ENCODE measurements at regions not wholly inside any gene's neighbourhood (a gene's known extent, or its start where the extent isn't known, plus 50 kb on each side); places are given as distances from the start of the nearest gene placed in this dataset.
"Not testable (repeated sequence)": the region's sequence is repeated elsewhere in the genome, so short reads cannot be mapped to it uniquely, and the experiment has no call there.

DNA sequence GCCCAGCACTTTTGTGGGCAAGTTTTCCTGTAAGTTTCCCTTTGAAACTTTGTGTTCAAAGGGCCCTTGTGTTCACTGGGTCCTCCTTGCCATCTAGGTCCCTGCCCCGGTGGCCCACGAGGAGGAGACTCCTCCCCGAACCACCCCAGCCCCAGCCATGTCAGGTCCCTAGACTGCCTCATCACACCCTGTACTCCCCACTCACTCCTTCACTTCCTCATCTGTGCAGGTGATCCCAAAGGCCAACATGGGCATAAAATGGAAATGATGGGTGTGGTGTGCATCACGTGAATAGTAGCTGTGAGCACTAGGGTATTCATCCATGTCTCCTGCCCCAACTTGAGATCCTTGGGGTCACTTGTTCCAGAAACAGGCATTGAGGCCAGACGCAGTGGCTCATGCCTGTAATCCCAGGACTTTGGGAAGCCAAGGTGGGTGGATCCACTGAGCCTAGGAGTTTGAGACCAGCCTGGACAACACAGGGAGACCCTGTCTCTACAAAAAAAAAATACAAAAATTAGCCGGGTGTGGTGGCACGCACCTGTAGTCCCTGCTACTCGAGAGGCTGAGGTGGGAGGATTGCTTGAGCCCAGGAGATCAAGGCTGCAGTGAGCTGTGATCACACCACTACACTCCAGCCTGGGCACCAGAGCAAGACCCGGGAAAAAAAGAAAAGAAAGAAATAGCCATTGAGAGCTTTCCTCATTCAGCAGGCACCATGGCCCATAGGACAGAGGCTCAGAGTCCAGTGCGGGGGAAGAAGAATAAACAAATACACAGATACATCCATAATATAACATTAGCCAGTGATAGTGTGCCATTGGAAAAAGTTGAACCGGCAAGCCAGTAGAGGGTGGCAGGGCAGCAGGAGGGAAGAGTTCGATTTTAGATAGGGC lies 74.5 kb downstream of the KATNIP start:
- H3K27ac ChIP-seq (ENCODE audit: low read depth, low read length), result no peak overlapping the region
- H3K4me3 ChIP-seq (ENCODE audit: low read length in 3 of 3), result no peak overlapping the region
- no peaks in the 10 kb centered on the region for H3K4me1 ChIP-seq (ENCODE audit: control insufficient read depth in 3 of 3, insufficient read depth in 3 of 3, low read length in 3 of 3)
- no peaks in the 10 kb centered on the region for H3K27me3 ChIP-seq (ENCODE audit: control insufficient read depth in 3 of 3, insufficient read depth in 3 of 3, low read length in 3 of 3)
- H3K9me3 ChIP-seq (ENCODE audit: control insufficient read depth in 3 of 3, low read length in 3 of 3), result no peaks in the 10 kb centered on the region
- peaks cover 0 to 1% (median 0%) of the 10 kb centered on the region in 3 donors for H3K36me3 ChIP-seq (ENCODE audit: control insufficient read depth in 3 of 3, insufficient read depth in 3 of 3, low read length in 3 of 3)
- H3K9ac ChIP-seq (ENCODE audit: low read depth in 1 of 3, low read length in 3 of 3), result no peak overlapping the region

DNA sequence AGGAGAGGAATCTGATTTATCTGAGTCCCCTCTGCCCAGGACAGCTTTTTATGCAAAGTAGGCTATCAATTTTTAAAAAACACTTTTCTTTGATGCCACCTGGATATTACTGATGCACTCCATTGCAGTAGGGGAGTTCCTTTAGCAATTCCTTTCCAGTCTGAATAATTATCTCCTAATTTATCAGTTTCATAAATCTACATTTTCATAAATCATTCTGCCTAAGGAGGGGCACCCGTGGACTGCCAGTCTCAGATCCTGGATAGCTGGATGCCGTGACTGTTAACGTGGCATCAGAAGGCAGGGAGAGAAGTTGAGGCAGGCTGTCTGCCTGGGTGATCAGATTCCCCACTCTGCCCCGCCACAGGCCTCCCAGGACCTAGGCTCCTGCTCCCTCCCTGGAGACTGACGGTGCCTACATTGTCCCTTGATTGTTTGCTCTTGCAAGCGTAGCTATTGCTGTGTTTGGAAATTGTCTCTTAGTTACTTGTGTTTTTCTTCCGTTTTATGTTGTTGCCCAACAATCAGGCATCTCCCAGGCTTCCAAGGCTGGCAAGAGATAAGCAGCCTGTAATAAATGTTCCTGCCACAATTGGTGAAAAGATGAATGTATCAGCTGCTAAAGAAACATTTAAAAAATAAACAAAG lies 75.2 kb downstream of the KATNIP start:
- H3K4me1 ChIP-seq (ENCODE audit: control insufficient read depth in 3 of 3, insufficient read depth in 3 of 3, low read length in 3 of 3), result no peaks in the 10 kb centered on the region
- H3K9me3 ChIP-seq (ENCODE audit: control insufficient read depth in 3 of 3, low read length in 3 of 3), result no peaks in the 10 kb centered on the region
- no peaks in the 10 kb centered on the region for H3K27me3 ChIP-seq (ENCODE audit: control insufficient read depth in 3 of 3, insufficient read depth in 3 of 3, low read length in 3 of 3)
- H3K36me3 ChIP-seq (ENCODE audit: control insufficient read depth in 3 of 3, insufficient read depth in 3 of 3, low read length in 3 of 3), result peaks cover 0 to under 1% (median 0%) of the 10 kb centered on the region in 3 donors
- no peak overlapping the region for H3K4me3 ChIP-seq (ENCODE audit: low read length in 3 of 3)
- H3K27ac ChIP-seq (ENCODE audit: low read depth, low read length), result no peak overlapping the region
- H3K9ac ChIP-seq (ENCODE audit: low read depth in 1 of 3, low read length in 3 of 3), result no peak overlapping the region

DNA sequence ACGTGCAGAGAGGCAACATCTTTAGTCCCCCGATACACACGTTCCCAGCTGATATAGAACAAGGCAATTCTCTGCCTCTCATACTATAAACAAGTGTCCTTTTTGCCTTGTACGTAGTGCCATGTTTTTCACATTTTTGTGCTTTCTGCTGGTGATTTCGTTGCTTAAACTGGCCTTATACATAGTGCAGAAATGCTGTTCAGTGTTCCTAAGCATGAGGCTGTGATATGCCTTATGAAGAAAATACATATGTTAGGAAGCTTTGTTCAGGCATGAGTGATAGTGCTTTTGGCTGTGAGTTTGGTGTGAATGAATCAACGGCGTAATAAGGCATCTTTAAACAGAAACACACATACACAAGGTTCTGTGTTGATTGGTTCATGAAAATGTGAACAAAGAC lies 77.2 kb downstream of the KATNIP start:
- H3K36me3 ChIP-seq (ENCODE audit: control insufficient read depth in 3 of 3, insufficient read depth in 3 of 3, low read length in 3 of 3), result peaks cover 3 to 12% (median 5%) of the 10 kb centered on the region in 3 donors
- H3K4me1 ChIP-seq (ENCODE audit: control insufficient read depth in 3 of 3, insufficient read depth in 3 of 3, low read length in 3 of 3), result no peaks in the 10 kb centered on the region
- no peak overlapping the region for H3K9ac ChIP-seq (ENCODE audit: low read depth in 1 of 3, low read length in 3 of 3)
- no peak overlapping the region for H3K27ac ChIP-seq (ENCODE audit: low read depth, low read length)
- no peaks in the 10 kb centered on the region for H3K27me3 ChIP-seq (ENCODE audit: control insufficient read depth in 3 of 3, insufficient read depth in 3 of 3, low read length in 3 of 3)
- H3K9me3 ChIP-seq (ENCODE audit: control insufficient read depth in 3 of 3, low read length in 3 of 3), result no peaks in the 10 kb centered on the region
- H3K4me3 ChIP-seq (ENCODE audit: low read length in 3 of 3), result no peak overlapping the region

DNA sequence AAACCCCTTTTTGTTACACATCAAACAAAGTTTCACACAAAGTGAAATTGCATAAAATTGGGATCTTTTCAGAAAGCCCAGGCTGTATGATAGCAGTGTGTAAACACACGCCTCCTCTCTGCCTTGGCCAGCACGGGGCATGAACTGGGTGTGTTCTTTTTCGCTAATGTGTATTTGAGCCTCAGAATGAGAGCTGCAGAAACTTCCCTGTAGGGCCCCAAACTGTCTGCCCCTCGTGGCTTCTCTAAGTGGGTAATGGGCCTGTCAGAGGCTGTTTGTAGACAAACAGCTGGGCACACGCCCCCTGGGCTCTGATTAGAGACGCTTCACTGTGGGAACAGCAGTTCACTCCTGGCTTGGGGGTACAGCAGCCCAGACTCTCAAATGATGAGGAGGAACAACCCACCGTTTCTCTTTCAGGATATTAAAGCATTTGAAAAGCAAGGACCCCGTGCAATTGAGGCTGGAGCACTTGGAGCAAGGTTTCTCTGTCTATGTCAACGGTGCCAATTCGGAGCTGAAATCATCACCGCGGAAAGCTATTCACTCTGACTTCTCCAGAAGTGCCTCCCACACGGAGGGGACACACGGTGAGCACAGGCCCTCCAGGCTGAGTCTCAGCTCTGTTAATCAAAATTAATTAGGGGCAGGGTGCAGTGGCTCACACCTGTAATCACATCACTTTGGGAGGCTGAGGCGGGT lies 78.4 kb downstream of the KATNIP start:
- Histone ChIP-seq H3K36me3 (ENCODE audit: control insufficient read depth in 3 of 3, insufficient read depth in 3 of 3, low read length in 3 of 3) (peaks cover 3 to 12% (median 5%) of the 10 kb centered on the region in 3 donors), H3K9me3 (ENCODE audit: control insufficient read depth in 3 of 3, low read length in 3 of 3) (no peaks in the 10 kb centered on the region), H3K27me3 (ENCODE audit: control insufficient read depth in 3 of 3, insufficient read depth in 3 of 3, low read length in 3 of 3) (no peaks in the 10 kb centered on the region), H3K4me3 (ENCODE audit: low read length in 3 of 3) (no peak overlapping the region), H3K4me1 (ENCODE audit: control insufficient read depth in 3 of 3, insufficient read depth in 3 of 3, low read length in 3 of 3) (no peaks in the 10 kb centered on the region), H3K9ac (ENCODE audit: low read depth in 1 of 3, low read length in 3 of 3) (no peak overlapping the region), H3K27ac (ENCODE audit: low read depth, low read length) (no peak overlapping the region)

DNA sequence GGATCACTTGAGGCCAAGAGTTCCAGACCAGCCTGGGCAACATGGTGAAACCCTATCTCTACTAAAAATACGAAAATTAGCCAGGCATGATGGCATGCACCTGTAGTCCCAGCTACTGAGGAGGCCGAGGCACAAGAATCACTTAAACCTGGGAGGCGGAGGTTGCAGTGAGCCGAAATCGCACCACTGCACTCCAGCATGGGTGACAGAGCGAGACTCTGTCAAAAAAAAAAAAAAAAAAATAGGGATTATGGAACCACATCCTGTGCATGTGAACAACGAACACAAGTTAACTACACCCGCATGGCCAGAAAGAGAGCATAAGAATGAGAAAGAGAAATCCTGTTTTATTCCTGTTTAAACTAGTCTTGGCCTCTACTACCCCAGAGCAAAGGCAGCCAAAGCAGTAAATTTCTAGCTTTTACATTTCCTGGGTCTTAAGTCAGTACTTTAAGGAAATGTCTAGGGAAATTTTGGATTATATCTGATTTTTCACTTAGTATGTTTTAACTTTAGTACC lies 79.1 kb downstream of the KATNIP start:
- H3K4me3 ChIP-seq (ENCODE audit: low read length in 3 of 3); H3K9me3 ChIP-seq (ENCODE audit: control insufficient read depth in 3 of 3, low read length in 3 of 3); H3K27ac ChIP-seq (ENCODE audit: low read depth, low read length); H3K4me1 ChIP-seq (ENCODE audit: control insufficient read depth in 3 of 3, insufficient read depth in 3 of 3, low read length in 3 of 3); H3K9ac ChIP-seq (ENCODE audit: low read depth in 1 of 3, low read length in 3 of 3); H3K27me3 ChIP-seq (ENCODE audit: control insufficient read depth in 3 of 3, insufficient read depth in 3 of 3, low read length in 3 of 3): not testable (repeated sequence)
- H3K36me3 ChIP-seq (ENCODE audit: control insufficient read depth in 3 of 3, insufficient read depth in 3 of 3, low read length in 3 of 3), result peaks cover 3 to 12% (median 5%) of the 10 kb centered on the region in 3 donors

DNA sequence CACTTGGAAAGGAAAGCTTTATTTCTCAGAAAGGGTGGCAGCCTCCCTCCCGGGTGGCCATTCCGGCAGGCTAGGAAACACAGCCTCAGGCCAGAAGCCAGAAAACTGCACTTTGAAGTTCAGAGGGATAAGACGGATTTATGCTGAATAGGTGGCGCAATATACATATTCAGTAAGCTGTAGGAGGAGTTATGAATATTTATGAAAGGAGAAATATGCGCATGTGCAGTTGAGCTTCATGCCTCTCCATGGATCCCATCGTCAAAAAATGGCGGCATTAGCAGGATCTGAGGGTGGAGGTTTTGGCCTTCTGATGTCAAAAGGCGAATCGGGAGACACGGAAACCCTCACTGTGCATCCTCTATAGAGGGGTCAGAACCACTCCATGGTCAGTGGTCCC lies 82.3 kb downstream of the KATNIP start:
- H3K36me3 ChIP-seq (ENCODE audit: control insufficient read depth in 3 of 3, insufficient read depth in 3 of 3, low read length in 3 of 3), result peaks cover 3 to 12% (median 5%) of the 10 kb centered on the region in 3 donors
- H3K27me3 ChIP-seq (ENCODE audit: control insufficient read depth in 3 of 3, insufficient read depth in 3 of 3, low read length in 3 of 3), result no peaks in the 10 kb centered on the region
- no peak overlapping the region for H3K4me3 ChIP-seq (ENCODE audit: low read length in 3 of 3)
- no peaks in the 10 kb centered on the region for H3K4me1 ChIP-seq (ENCODE audit: control insufficient read depth in 3 of 3, insufficient read depth in 3 of 3, low read length in 3 of 3)
- no peaks in the 10 kb centered on the region for H3K9me3 ChIP-seq (ENCODE audit: control insufficient read depth in 3 of 3, low read length in 3 of 3)
- no peak overlapping the region for H3K9ac ChIP-seq (ENCODE audit: low read depth in 1 of 3, low read length in 3 of 3)
- H3K27ac ChIP-seq (ENCODE audit: low read depth, low read length), result no peak overlapping the region

DNA sequence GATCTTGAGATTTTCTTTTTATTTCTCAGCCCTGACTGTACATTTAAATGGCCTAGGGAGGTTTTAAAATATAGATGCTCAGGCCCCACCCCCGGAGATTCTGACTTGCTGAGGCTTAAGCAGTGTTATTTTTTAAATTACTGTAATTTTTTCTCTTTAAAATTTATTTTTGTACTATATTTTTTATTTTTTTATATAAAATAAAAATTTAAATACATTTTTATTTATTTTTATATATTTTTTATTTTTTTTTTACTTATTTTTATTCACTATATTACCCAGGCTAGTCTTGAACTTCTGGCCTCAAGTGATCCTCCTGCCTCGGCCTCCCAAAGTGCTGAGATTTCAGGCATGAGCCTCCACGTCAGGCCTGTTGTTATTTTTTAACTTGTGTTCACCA lies 83.3 kb downstream of the KATNIP start:
- Histone ChIP-seq H3K9ac (ENCODE audit: low read depth in 1 of 3, low read length in 3 of 3) (no peak overlapping the region), H3K4me3 (ENCODE audit: low read length in 3 of 3) (no peak overlapping the region), H3K36me3 (ENCODE audit: control insufficient read depth in 3 of 3, insufficient read depth in 3 of 3, low read length in 3 of 3) (peaks cover 3 to 12% (median 5%) of the 10 kb centered on the region in 3 donors)

DNA sequence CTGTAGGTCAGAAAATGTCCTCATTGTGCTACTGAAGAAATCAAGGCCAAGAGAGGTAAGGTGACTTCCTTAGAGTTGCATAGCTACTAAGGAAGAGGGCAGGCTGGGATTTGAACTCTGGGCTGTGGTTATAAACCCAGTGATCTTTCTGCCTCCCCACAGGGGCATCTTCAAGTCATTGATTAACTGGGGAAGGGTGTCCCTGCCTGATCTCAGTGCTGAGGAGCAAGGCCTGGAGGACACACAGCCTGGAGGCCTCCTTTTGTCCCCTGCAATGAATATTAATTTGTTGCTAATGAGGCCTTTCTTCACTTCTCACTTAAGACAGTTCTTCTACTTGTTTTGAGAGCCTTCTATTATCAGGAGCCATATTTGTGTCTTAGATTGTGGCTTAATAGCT lies 83.8 kb downstream of the KATNIP start:
- Histone ChIP-seq H3K36me3 (ENCODE audit: control insufficient read depth in 3 of 3, insufficient read depth in 3 of 3, low read length in 3 of 3) (peaks cover 3 to 12% (median 5%) of the 10 kb centered on the region in 3 donors), H3K27ac (ENCODE audit: low read depth, low read length) (no peak overlapping the region), H3K4me3 (ENCODE audit: low read length in 3 of 3) (no peak overlapping the region), H3K9me3 (ENCODE audit: control insufficient read depth in 3 of 3, low read length in 3 of 3) (no peaks in the 10 kb centered on the region), H3K9ac (ENCODE audit: low read depth in 1 of 3, low read length in 3 of 3) (no peak overlapping the region), H3K4me1 (ENCODE audit: control insufficient read depth in 3 of 3, insufficient read depth in 3 of 3, low read length in 3 of 3) (no peaks in the 10 kb centered on the region), H3K27me3 (ENCODE audit: control insufficient read depth in 3 of 3, insufficient read depth in 3 of 3, low read length in 3 of 3) (no peaks in the 10 kb centered on the region)

More for the DNA sequence above, 83.3 kb downstream of the KATNIP start:
- H3K27ac ChIP-seq (ENCODE audit: low read depth, low read length), result no peak overlapping the region
- no peaks in the 10 kb centered on the region for H3K27me3 ChIP-seq (ENCODE audit: control insufficient read depth in 3 of 3, insufficient read depth in 3 of 3, low read length in 3 of 3)
- H3K4me1 ChIP-seq (ENCODE audit: control insufficient read depth in 3 of 3, insufficient read depth in 3 of 3, low read length in 3 of 3), result no peaks in the 10 kb centered on the region
- no peaks in the 10 kb centered on the region for H3K9me3 ChIP-seq (ENCODE audit: control insufficient read depth in 3 of 3, low read length in 3 of 3)

DNA sequence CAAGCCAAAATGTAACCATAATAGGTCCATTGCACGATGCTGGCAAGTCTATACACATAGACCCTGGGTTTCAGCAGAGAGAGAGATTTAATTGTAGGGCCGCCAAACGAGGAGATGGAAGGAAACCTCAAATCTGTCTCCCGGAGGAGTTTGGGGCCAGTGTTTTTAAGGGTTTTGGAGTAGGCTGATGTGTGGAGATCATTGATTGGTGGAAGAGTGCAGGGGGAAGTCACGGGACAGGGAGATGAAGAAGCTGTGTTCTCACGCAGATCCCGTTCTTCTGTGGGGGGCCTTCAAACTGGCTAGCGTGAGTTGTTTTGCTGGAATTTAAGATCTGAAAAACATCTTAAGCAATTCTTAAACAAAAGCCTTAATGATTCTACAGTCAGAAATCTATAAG lies 84.8 kb downstream of the KATNIP start:
- H3K4me1 ChIP-seq (ENCODE audit: control insufficient read depth in 3 of 3, insufficient read depth in 3 of 3, low read length in 3 of 3), result no peaks in the 10 kb centered on the region
- no peak overlapping the region for H3K9ac ChIP-seq (ENCODE audit: low read depth in 1 of 3, low read length in 3 of 3)
- no peak overlapping the region for H3K4me3 ChIP-seq (ENCODE audit: low read length in 3 of 3)
- H3K9me3 ChIP-seq (ENCODE audit: control insufficient read depth in 3 of 3, low read length in 3 of 3), result no peaks in the 10 kb centered on the region
- no peak overlapping the region for H3K27ac ChIP-seq (ENCODE audit: low read depth, low read length)
- no peaks in the 10 kb centered on the region for H3K27me3 ChIP-seq (ENCODE audit: control insufficient read depth in 3 of 3, insufficient read depth in 3 of 3, low read length in 3 of 3)
- H3K36me3 ChIP-seq (ENCODE audit: control insufficient read depth in 3 of 3, insufficient read depth in 3 of 3, low read length in 3 of 3), result peaks cover 3 to 12% (median 5%) of the 10 kb centered on the region in 3 donors

All from skeletal muscle tissue (tissue), 3 donors.